Small intestine (tissue), 7 donors: ENCODE measurements at regions not wholly inside any gene's neighbourhood (a gene's known extent, or its start where the extent isn't known, plus 50 kb on each side); places are given as distances from the start of the nearest gene placed in this dataset.

Experiments used
- DNase-seq, 2 donors: peaks; one replicate each; pipeline versions ENCODE4 v3.0.0 to v3.0.0-alpha.2; 2013
- FAIRE-seq: peaks from 2 replicates; lab custom pipeline; 2012; peaks lifted over from hg19 to GRCh38; lab: Jason Lieb, UNC
- H3K27ac ChIP-seq, 3 donors: one replicate each; pipeline ENCODE4 v1.5.1; 2013; ENCODE audit warnings: low read length in 2 of 3, mild to moderate bottlenecking in 2 of 3, control low read depth in 1 of 3, inconsistent platforms in 1 of 3, low read depth in 1 of 3, moderate library complexity in 1 of 3
- H3K27me3 ChIP-seq, 3 donors: one replicate each; pipeline ENCODE4 v1.6.1; 2013; ENCODE audit warnings: low read length in 3 of 3, inconsistent platforms in 1 of 3; ENCODE audit not compliant: control insufficient read depth in 3 of 3, insufficient read depth in 3 of 3
- H3K36me3 ChIP-seq, 3 donors: one replicate each; pipeline ENCODE4 v1.6.1; 2013; ENCODE audit warnings: low read length in 3 of 3, inconsistent platforms in 1 of 3, low read depth in 1 of 3, mild to moderate bottlenecking in 1 of 3, moderate library complexity in 1 of 3; ENCODE audit not compliant: control insufficient read depth in 3 of 3, insufficient read depth in 2 of 3
- H3K4me1 ChIP-seq, 3 donors: one replicate each; pipeline ENCODE4 v1.6.1; 2013; ENCODE audit warnings: low read length in 2 of 3, inconsistent platforms in 1 of 3, low read depth in 1 of 3, mild to moderate bottlenecking in 1 of 3, moderate library complexity in 1 of 3; ENCODE audit not compliant: control insufficient read depth in 3 of 3, insufficient read depth in 2 of 3
- H3K4me3 ChIP-seq, 3 donors: one replicate each; pipeline ENCODE4 v1.5.1; 2013; ENCODE audit warnings: low read length in 3 of 3, control low read depth in 1 of 3, inconsistent platforms in 1 of 3, low read depth in 1 of 3, mild to moderate bottlenecking in 1 of 3, moderate library complexity in 1 of 3
- H3K9me3 ChIP-seq, 2 donors: one replicate each; pipeline ENCODE4 v1.6.1; 2013; ENCODE audit warnings: low read depth in 1 of 2, low read length in 1 of 2; ENCODE audit not compliant: control insufficient read depth in 2 of 2, insufficient read depth in 1 of 2
- WGBS, 3 donors: extraction: QIAGEN DNeasy Blood & Tissue Kit; methylation state at CpG; one replicate each; pipeline ENCODE4 v1.1.7; 2013; 5-methylcytosine and 5-hydroxymethylcytosine counted together
- donor health status: healthy with polysubstance abuse.
- donor health status: control.
- donor health status: control.
- donor health status: Bipolar disorder and iron deficiency.
- donor health status: healthy.

DNA sequence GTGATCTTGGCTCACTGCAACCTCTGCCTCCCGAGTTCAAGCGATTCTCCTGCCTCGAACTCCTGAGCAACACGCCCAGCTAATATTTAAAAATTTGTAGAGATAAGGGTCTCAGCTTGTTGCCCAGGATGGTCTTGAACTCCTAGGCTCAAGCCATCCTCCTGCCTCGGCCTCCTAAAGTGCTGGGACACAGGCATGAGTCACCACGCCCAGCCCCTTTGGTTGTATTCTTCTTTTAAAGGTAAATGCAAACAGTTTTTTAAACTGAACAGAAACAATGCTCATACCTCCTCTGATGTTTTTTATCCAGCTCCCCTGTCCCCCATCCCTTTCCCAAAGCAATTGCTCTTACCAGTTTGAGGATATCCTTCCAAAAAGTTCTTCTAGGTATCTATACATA lies 79.5 kb upstream of the DUSP5 start:
- Histone ChIP-seq H3K27me3 (no peaks in the 10 kb centered on the region), H3K36me3 (no peaks in the 10 kb centered on the region), H3K4me1 (peaks cover 17 to 24% (median 21%) of the 10 kb centered on the region in 3 donors), H3K27ac (no peak overlapping the region), H3K4me3 (no peak overlapping the region), H3K9me3 (no peaks in the 10 kb centered on the region)
- WGBS, 3 donors, result 61 to 83% (median 64%) methylated on average over 6 of the region's 6 CpGs
- DNase-seq (no peak), FAIRE-seq (no peak)

DNA sequence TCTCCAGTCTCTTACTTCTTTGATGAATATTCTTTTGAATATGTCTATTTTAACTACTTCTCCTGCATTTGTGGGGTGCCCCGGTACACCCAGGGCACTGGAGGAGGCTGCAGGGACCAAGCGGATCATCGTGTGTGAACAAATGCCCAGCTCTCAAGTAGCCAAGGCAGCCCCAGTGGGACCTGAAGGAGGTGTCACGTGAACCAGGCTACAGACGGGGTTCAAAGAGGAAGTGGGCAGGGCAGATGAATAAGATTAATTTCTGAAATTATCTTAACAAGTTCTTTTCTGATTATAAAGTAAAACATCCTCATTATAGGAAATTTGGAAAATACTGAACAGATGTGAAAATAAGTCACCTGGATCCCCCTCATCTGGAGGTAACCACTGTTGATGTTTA lies 78.4 kb upstream of the DUSP5 start:
- Histone ChIP-seq H3K27me3 (no peaks in the 10 kb centered on the region), H3K36me3 (no peaks in the 10 kb centered on the region), H3K4me3 (no peak overlapping the region), H3K27ac (no peak overlapping the region), H3K9me3 (no peaks in the 10 kb centered on the region), H3K4me1 (peaks cover 13 to 20% (median 13%) of the 10 kb centered on the region in 3 donors)
- no peak for DNase-seq
- WGBS, 3 donors, result 66 to 78% (median 78%) methylated on average over 5 of the region's 5 CpGs
- FAIRE-seq, result no peak

DNA sequence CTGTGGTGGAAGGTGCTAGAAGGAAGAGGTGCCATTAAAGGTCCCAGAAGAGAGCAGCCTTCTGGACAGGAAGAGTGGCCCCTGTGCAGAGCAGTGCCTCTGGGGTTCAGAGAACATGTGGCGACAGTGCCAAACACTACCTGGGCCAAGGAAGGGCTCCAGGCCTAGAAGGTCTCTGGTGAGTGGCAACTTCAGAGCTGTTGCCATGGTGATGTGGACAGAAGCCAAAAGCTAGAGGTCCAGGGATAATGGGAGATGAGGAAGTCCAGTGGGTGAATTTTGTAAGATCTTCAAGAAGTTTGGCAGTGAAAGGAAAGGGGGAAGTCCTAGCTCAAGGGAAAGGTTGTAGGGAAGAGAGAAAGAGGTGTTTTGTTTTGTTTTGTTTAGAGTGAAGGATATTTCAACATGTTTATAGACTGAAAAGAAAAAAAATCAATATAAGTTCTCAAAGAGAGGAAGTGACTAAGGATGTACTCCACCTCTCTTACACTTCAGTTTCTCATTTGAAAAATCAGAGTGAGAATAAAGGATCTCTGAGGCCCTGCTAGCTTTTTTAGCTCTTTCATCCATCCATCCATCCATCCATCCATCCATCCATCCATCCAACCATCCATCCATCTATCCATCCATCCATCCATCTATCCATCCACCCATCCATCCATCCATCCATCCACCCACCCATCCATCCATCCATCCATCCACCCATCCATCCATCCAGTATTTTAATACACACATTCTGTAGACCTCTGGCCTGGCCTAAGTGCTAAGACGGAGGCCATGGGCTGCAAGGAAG lies 77.1 kb upstream of the DUSP5 start:
- DNase-seq, result no peak

DNA sequence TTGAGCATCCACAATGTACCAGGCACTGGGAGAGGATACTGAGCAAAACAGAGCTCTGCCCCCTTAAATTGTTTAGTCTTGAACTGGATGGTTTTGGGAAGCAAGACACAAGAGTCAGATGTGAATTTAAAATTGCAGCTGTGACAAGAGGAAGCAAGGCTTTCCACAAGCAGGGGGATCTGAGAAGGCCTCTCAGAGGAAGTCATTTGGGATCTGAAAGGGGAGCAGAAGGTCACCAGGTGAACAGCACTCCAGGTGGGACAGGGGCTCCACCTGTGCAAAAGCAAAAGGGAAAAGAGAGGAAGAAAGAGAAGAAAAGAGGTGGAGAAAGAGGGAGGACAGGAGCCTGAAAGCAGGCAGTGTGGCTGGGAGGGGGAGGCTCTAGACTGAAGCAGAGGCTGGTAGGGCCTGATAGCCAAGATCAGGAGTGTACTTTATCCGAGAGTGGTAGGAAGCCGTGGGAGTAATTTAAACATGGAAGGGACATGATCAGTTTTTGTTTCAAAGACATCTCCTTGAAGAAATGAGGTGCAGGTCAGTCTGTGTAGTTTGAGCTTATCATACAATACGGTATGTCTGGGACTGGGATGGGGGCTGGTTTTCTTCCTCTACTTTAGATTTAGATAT lies 76.1 kb upstream of the DUSP5 start:
- peaks cover 0 to 7% (median 4%) of the 10 kb centered on the region in 3 donors for H3K4me1 ChIP-seq
- 59 to 66% (median 62%) methylated on average over 3 of the region's 3 CpGs for WGBS, 3 donors
- FAIRE-seq, result no peak
- no peak for DNase-seq
- H3K36me3 ChIP-seq, result no peaks in the 10 kb centered on the region
- no peaks in the 10 kb centered on the region for H3K27me3 ChIP-seq
- no peak overlapping the region for H3K4me3 ChIP-seq
- peak overlapping the region in 1 of 3 donors; percentile 34 for H3K27ac ChIP-seq
- H3K9me3 ChIP-seq, result no peaks in the 10 kb centered on the region

More for the DNA sequence above, 77.1 kb upstream of the DUSP5 start:
- Histone ChIP-seq H3K9me3 (no peaks in the 10 kb centered on the region), H3K4me1 (peaks cover 7 to 10% (median 8%) of the 10 kb centered on the region in 3 donors), H3K36me3 (no peaks in the 10 kb centered on the region), H3K27me3 (no peaks in the 10 kb centered on the region), H3K4me3 (no peak overlapping the region), H3K27ac (peak overlapping the region in 1 of 3 donors; percentile 51)
- 89 to 91% (median 91%) methylated on average over 2 of the region's 2 CpGs for WGBS, 3 donors
- FAIRE-seq, result no peak

DNA sequence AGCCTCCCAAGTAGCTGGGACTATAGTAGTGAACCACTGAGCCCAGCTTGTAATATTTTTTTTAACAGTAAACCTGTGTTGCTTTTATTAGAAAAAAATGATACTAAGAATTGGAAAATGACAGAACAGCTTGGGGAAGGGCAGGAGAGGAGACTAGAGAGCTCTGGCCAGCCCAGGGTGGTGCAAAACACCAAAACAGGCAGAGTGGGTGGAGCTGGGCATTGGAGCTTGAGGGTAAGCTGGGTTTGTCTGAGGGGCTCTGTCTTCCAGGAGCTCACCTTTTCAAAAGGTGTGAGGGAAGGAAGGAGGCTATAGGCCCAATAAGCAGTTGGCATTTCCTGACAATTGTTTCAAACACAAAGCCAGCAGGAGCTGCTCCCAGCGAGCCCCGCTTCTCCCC lies 75.2 kb upstream of the DUSP5 start:
- Histone ChIP-seq H3K9me3 (no peaks in the 10 kb centered on the region), H3K4me3 (no peak overlapping the region), H3K4me1 (peaks cover 0 to 7% (median 2%) of the 10 kb centered on the region in 3 donors), H3K36me3 (no peaks in the 10 kb centered on the region), H3K27ac (no peak overlapping the region), H3K27me3 (no peaks in the 10 kb centered on the region)
- WGBS, 3 donors, result 86 to 97% (median 96%) methylated on average over 2 of the region's 2 CpGs
- DNase-seq (no peak), FAIRE-seq (no peak)

DNA sequence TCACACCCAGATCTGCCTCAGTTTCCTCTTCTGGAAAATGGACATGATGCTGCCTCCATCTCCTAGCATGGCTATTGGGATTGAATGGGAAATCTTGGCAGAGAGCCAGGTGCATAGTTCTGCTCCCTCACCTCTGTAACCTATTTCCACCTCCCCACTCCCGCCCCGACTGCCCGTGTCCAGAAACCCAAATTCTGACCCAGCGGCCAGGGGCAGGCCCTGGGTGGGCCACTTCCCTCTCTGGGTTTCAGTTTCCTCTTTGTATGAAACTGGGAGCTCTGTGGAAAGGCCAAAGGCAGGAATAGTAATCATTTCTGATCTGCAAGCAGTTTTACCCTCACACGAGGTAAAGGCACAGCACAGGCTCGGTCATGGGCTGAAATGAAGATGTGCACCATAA lies 74.1 kb upstream of the DUSP5 start:
- Histone ChIP-seq H3K4me3 (no peak overlapping the region), H3K27ac (no peak overlapping the region), H3K4me1 (peaks cover 0 to 7% (median 0%) of the 10 kb centered on the region in 3 donors), H3K9me3 (no peaks in the 10 kb centered on the region), H3K27me3 (no peaks in the 10 kb centered on the region), H3K36me3 (no peaks in the 10 kb centered on the region)
- 73 to 76% (median 74%) methylated on average over 6 of the region's 6 CpGs for WGBS, 3 donors
- DNase-seq (no peak), FAIRE-seq (no peak)

DNA sequence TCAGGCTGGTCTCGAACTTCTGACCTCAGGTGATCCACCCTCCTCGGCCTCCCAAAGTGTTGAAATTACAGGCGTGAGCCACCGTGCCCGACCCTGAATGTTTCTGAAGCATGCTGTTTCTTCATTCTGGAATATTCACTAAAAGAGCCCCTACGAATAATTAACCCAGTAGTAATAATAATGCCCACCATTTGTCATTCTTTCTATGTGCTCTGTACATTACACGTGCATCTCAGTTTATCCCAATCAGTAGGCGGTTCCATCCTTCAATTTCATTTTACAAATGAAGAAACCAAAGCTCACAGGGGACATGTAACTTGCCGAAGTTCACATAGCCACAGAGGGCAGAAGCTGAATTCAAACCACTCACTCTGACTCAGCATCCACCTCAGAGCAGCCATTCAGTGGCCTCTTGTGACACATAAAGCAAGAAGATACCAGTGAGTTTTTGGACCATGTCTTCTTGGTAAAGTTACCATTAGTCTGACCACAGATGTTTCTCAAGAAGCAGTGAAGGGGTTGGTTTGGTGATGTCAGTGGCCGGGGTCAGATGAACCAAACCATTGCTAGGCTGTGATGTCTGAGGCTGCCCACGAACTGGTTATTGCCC lies 71.9 kb upstream of the DUSP5 start:
- DNase-seq, result peak in 1 of 2 donors; percentile 25
- H3K4me1 ChIP-seq, result peaks cover 0 to 7% (median 0%) of the 10 kb centered on the region in 3 donors
- no peaks in the 10 kb centered on the region for H3K36me3 ChIP-seq
- no peaks in the 10 kb centered on the region for H3K27me3 ChIP-seq
- H3K4me3 ChIP-seq, result no peak overlapping the region
- H3K9me3 ChIP-seq, result no peaks in the 10 kb centered on the region
- no peak for FAIRE-seq
- 71 to 74% (median 73%) methylated on average over 11 of the region's 11 CpGs for WGBS, 3 donors
- H3K27ac ChIP-seq, result peak overlapping the region in 1 of 3 donors; percentile 57

DNA sequence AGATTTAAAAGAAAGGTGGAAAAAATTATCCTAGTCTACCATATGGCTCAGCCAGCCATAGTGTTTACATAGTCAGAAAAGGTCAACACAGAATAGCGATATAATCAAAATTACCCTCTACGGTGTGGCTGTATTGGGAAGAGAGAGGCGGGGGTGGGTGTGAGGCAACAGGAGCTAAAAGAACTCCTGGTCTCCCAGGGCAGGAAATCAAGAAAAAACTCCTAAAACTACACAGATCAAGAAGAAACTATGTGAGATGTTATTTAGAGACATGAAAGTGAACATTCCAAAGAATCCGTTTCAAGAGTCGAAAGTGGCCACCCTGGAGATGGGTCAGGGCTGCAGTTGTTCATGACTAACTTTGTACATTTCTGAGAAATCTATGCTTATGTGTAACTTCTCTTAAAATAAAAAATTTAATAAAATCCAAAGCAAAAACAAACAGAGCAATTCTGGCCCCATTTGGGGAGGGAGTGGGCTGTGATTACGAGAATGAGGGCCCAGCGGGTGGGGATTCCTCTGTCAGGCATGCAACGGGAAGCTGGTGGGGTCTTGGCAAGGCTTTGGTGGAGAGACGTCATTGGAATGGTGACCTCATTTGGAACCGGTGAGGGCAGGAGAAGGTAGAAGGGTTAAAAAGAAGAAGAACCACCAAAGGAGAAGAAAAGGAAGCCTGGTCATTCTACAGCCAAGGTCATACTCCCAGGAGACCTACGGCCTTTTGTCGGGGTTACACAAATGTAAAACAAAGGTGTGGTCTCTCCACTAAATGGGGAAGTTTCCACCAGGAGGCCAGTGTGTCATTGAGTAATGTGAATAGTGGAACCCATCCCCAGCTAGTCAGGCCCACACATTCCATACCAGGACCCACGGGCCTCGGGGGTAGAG lies 71.2 kb upstream of the DUSP5 start:
- Histone ChIP-seq H3K9me3 (no peaks in the 10 kb centered on the region), H3K27me3 (no peaks in the 10 kb centered on the region), H3K27ac (peak overlapping the region in 1 of 3 donors; percentile 80), H3K4me3 (no peak overlapping the region), H3K36me3 (no peaks in the 10 kb centered on the region), H3K4me1 (peaks cover 0 to 7% (median 0%) of the 10 kb centered on the region in 3 donors)
- WGBS, 3 donors, result 55 to 66% (median 63%) methylated on average over 14 of the region's 14 CpGs
- DNase-seq (peak in 1 of 2 donors; percentile 30), FAIRE-seq (no peak)
